ENCODE measurements at regions not wholly inside any gene's neighbourhood (a gene's known extent, or its start where the extent isn't known, plus 50 kb on each side); places are given as distances from the start of the nearest gene placed in this dataset.

DNA sequence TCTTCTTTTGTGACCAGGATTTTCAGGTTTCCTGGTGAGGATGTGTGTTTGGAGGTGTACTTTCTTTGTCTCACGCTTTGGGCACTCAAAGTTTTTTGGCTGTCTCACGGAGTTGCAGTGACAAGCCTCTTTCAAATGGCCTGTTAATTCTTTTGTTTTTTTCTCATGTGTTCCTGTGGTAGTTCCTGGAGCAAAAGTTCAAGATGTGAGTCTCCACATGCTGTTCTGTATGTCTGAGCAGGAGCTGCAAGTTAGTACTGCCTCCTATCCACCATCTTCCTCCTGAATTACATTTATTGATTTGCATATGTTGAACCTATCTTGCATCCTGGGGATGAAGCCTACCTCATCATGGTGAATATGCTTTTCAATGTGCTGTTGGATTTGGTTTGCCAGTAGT lies 118.5 kb downstream of the VSIG4 start:
- CTCF ChIA-PET = no interaction called here

More for the DNA sequence above, 118.5 kb downstream of the VSIG4 start:
- Histone ChIP-seq H3K4me3 (ENCODE audit: low read depth, low read length) (no peak overlapping the region), H3K9me3 (ENCODE audit: control insufficient read depth, insufficient read depth, low read depth, low read length) (no peaks in the 10 kb centered on the region; the same call in 1 of the 2 replicates), H3K36me3 (ENCODE audit: control insufficient read depth in 2 of 2, insufficient read depth in 1 of 2, low read length in 2 of 2) (no peaks in the 10 kb centered on the region), H3K27ac (ENCODE audit: extremely low read depth, low read depth, low read length) (no peak overlapping the region), H3K4me1 (ENCODE audit: control insufficient read depth, insufficient read depth, low read length) (no peaks in the 10 kb centered on the region)
- POLR2A ChIA-PET = no interaction called here
- TF ChIP-seq, protein P1, sequence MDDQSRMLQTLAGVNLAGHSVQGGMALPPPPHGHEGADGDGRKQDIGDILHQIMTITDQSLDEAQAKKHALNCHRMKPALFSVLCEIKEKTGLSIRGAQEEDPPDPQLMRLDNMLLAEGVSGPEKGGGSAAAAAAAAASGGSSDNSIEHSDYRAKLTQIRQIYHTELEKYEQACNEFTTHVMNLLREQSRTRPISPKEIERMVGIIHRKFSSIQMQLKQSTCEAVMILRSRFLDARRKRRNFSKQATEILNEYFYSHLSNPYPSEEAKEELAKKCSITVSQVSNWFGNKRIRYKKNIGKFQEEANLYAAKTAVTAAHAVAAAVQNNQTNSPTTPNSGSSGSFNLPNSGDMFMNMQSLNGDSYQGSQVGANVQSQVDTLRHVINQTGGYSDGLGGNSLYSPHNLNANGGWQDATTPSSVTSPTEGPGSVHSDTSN (CRISPR knock-in tag; IDR thresholded peaks at IDR 0.05) = no peak
- TF ChIP-seq ZBTB20 (tag by site-specific recombination; IDR thresholded peaks at IDR 0.05) = no peak
- TF ChIP-seq, protein P2, sequence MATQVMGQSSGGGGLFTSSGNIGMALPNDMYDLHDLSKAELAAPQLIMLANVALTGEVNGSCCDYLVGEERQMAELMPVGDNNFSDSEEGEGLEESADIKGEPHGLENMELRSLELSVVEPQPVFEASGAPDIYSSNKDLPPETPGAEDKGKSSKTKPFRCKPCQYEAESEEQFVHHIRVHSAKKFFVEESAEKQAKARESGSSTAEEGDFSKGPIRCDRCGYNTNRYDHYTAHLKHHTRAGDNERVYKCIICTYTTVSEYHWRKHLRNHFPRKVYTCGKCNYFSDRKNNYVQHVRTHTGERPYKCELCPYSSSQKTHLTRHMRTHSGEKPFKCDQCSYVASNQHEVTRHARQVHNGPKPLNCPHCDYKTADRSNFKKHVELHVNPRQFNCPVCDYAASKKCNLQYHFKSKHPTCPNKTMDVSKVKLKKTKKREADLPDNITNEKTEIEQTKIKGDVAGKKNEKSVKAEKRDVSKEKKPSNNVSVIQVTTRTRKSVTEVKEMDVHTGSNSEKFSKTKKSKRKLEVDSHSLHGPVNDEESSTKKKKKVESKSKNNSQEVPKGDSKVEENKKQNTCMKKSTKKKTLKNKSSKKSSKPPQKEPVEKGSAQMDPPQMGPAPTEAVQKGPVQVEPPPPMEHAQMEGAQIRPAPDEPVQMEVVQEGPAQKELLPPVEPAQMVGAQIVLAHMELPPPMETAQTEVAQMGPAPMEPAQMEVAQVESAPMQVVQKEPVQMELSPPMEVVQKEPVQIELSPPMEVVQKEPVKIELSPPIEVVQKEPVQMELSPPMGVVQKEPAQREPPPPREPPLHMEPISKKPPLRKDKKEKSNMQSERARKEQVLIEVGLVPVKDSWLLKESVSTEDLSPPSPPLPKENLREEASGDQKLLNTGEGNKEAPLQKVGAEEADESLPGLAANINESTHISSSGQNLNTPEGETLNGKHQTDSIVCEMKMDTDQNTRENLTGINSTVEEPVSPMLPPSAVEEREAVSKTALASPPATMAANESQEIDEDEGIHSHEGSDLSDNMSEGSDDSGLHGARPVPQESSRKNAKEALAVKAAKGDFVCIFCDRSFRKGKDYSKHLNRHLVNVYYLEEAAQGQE (tag by site-specific recombination; IDR thresholded peaks at IDR 0.05) = no peak
- no peak for TF ChIP-seq ZNF629 (tag by site-specific recombination; IDR thresholded peaks at IDR 0.05)
- TF ChIP-seq ZNF549 (tag by site-specific recombination; IDR thresholded peaks at IDR 0.05) = no peak
- TF ChIP-seq, protein P3, sequence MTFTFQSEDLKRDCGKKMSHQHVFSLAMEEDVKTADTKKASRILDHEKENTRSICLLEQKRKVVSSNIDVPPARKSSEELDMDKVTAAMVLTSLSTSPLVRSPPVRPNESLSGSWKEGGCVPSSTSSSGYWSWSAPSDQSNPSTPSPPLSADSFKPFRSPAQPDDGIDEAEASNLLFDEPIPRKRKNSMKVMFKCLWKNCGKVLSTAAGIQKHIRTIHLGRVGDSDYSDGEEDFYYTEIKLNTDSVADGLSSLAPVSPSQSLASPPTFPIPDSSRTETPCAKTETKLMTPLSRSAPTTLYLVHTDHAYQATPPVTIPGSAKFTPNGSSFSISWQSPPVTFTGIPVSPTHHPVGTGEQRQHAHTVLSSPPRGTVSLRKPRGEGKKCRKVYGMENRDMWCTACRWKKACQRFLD (tag by site-specific recombination; IDR thresholded peaks at IDR 0.05) = no peak
- no peak for TF ChIP-seq HOXC10 (CRISPR knock-in tag; IDR thresholded peaks at IDR 0.05)
- no peak for TF ChIP-seq ZNF658 (tag by site-specific recombination; IDR thresholded peaks at IDR 0.05)
- no peak for TF ChIP-seq KLF1 (tag by site-specific recombination; IDR thresholded peaks at IDR 0.05)
- TF ChIP-seq ZNF292 (tag by site-specific recombination; IDR thresholded peaks at IDR 0.05; ENCODE audit: borderline replicate concordance, low read depth) = no peak
- TF ChIP-seq ZNF416 (tag by site-specific recombination; IDR thresholded peaks at IDR 0.05) = no peak
- TF ChIP-seq ZNF202 (tag by site-specific recombination; IDR thresholded peaks at IDR 0.05; ENCODE audit: borderline replicate concordance) = no peak
- TF ChIP-seq ZNF701 (tag by site-specific recombination; IDR thresholded peaks at IDR 0.05) = no peak
- TF ChIP-seq, protein P4, sequence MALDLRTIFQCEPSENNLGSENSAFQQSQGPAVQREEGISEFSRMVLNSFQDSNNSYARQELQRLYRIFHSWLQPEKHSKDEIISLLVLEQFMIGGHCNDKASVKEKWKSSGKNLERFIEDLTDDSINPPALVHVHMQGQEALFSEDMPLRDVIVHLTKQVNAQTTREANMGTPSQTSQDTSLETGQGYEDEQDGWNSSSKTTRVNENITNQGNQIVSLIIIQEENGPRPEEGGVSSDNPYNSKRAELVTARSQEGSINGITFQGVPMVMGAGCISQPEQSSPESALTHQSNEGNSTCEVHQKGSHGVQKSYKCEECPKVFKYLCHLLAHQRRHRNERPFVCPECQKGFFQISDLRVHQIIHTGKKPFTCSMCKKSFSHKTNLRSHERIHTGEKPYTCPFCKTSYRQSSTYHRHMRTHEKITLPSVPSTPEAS (tag by site-specific recombination; IDR thresholded peaks at IDR 0.05) = no peak
- TF ChIP-seq, protein P5, sequence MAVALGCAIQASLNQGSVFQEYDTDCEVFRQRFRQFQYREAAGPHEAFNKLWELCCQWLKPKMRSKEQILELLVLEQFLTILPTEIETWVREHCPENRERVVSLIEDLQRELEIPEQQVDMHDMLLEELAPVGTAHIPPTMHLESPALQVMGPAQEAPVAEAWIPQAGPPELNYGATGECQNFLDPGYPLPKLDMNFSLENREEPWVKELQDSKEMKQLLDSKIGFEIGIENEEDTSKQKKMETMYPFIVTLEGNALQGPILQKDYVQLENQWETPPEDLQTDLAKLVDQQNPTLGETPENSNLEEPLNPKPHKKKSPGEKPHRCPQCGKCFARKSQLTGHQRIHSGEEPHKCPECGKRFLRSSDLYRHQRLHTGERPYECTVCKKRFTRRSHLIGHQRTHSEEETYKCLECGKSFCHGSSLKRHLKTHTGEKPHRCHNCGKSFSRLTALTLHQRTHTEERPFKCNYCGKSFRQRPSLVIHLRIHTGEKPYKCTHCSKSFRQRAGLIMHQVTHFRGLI (tag by site-specific recombination; IDR thresholded peaks at IDR 0.05) = no peak
- TF ChIP-seq, protein P6, sequence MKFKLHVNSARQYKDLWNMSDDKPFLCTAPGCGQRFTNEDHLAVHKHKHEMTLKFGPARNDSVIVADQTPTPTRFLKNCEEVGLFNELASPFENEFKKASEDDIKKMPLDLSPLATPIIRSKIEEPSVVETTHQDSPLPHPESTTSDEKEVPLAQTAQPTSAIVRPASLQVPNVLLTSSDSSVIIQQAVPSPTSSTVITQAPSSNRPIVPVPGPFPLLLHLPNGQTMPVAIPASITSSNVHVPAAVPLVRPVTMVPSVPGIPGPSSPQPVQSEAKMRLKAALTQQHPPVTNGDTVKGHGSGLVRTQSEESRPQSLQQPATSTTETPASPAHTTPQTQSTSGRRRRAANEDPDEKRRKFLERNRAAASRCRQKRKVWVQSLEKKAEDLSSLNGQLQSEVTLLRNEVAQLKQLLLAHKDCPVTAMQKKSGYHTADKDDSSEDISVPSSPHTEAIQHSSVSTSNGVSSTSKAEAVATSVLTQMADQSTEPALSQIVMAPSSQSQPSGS (tag by site-specific recombination; IDR thresholded peaks at IDR 0.05; ENCODE audit: low read depth) = no peak
- TF ChIP-seq KLF10 (tag by site-specific recombination; IDR thresholded peaks at IDR 0.05) = no peak
- TF ChIP-seq, protein P7, sequence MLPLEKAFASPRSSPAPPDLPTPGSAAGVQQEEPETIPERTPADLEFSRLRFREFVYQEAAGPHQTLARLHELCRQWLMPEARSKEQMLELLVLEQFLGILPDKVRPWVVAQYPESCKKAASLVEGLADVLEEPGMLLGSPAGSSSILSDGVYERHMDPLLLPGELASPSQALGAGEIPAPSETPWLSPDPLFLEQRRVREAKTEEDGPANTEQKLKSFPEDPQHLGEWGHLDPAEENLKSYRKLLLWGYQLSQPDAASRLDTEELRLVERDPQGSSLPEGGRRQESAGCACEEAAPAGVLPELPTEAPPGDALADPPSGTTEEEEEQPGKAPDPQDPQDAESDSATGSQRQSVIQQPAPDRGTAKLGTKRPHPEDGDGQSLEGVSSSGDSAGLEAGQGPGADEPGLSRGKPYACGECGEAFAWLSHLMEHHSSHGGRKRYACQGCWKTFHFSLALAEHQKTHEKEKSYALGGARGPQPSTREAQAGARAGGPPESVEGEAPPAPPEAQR (tag by site-specific recombination; IDR thresholded peaks at IDR 0.05) = no peak
- no peak for TF ChIP-seq ZNF768 (tag by site-specific recombination; IDR thresholded peaks at IDR 0.05)
